HEK293 (cell line): ENCODE measurements at regions not wholly inside any gene's neighbourhood (a gene's known extent, or its start where the extent isn't known, plus 50 kb on each side); places are given as distances from the start of the nearest gene placed in this dataset.

Experiments
- CTCF ChIA-PET: fragments of 350-600 bp; formaldehyde crosslinking; extraction: SDS; loops from one replicate; lab custom pipeline; 2021; ENCODE audit warnings: antibody characterized with exemption; lab: Yijun Ruan, JAX
- POLR2A ChIA-PET: fragments of 300-600 bp; formaldehyde crosslinking; extraction: SDS; loops from one replicate; lab custom pipeline; 2020; ENCODE audit warnings: antibody characterized with exemption, inconsistent platforms; lab: Yijun Ruan, JAX
- H3K27ac ChIP-seq: fragments of 200-500 bp; sonication (Bioruptor generic); 2 replicates; pipeline ENCODE4 v1.5.1; 2014; ENCODE audit warnings: low read depth, low read length, control low read depth, inconsistent platforms; ENCODE audit errors: extremely low read depth
- H3K36me3 ChIP-seq, 2 experiments: fragments of 200-500 bp in 1 of 2; sonication (Bioruptor generic) in 1 of 2; 1 replicate in 1 of 2; 2 replicates in 1 of 2; pipeline ENCODE4 v1.5.1; 2014 to 2017; ENCODE audit warnings: inconsistent platforms in 2 of 2, low read length in 2 of 2; ENCODE audit not compliant: control insufficient read depth in 2 of 2, insufficient read depth in 1 of 2
- H3K4me1 ChIP-seq: fragments of 200-500 bp; sonication (Bioruptor generic); 2 replicates; pipeline ENCODE4 v1.5.1; 2014; ENCODE audit warnings: mild to moderate bottlenecking, low read length, inconsistent platforms; ENCODE audit not compliant: control insufficient read depth, insufficient read depth
- H3K4me3 ChIP-seq: 2 replicates; pipeline ENCODE4 v1.5.1; 2011; ENCODE audit warnings: low read depth, mild to moderate bottlenecking, control low read depth, low read length, moderate library complexity
- H3K9me3 ChIP-seq: fragments of 200-500 bp; sonication (Bioruptor generic); 2 replicates; pipeline ENCODE4 v1.5.1; 2014; ENCODE audit warnings: low read depth, low read length, inconsistent platforms; ENCODE audit not compliant: control insufficient read depth, insufficient read depth
- EGR2 ChIP-seq: fragments of 450-650 bp; formaldehyde crosslinking; IDR thresholded peaks from 2 replicates; pipeline ENCODE4 v1.5.1; 2016; ENCODE audit warnings: low read depth, missing biosample characterization, missing genetic modification characterization
- GLIS2 ChIP-seq: fragments of 450-650 bp; formaldehyde crosslinking; IDR thresholded peaks from 2 replicates; pipeline ENCODE4 v1.5.1; 2016; ENCODE audit warnings: missing biosample characterization, missing genetic modification characterization
- HIC1 ChIP-seq: fragments of 450-650 bp; formaldehyde crosslinking; IDR thresholded peaks from 2 replicates; pipeline ENCODE4 v1.5.1; 2016; ENCODE audit warnings: missing biosample characterization, missing genetic modification characterization
- KLF7 ChIP-seq: fragments of 450-650 bp; formaldehyde crosslinking; IDR thresholded peaks from 2 replicates; pipeline ENCODE4 v1.5.1; 2016; ENCODE audit warnings: missing biosample characterization, missing genetic modification characterization, borderline replicate concordance
- KLF9 ChIP-seq: fragments of 450-650 bp; formaldehyde crosslinking; IDR thresholded peaks from 2 replicates; pipeline ENCODE4 v1.5.1; 2016; ENCODE audit warnings: missing biosample characterization, missing genetic modification characterization, low read depth
- PRDM4 ChIP-seq: fragments of 450-650 bp; formaldehyde crosslinking; IDR thresholded peaks from 2 replicates; pipeline ENCODE4 v1.5.1; 2017; ENCODE audit warnings: missing biosample characterization, missing genetic modification characterization
- REPIN1 ChIP-seq: fragments of 450-650 bp; formaldehyde crosslinking; IDR thresholded peaks from 2 replicates; pipeline ENCODE4 v1.5.1; 2017; ENCODE audit warnings: missing biosample characterization, missing genetic modification characterization, low read depth
- ZBTB1 ChIP-seq: fragments of 450-650 bp; formaldehyde crosslinking; IDR thresholded peaks from 2 replicates; pipeline ENCODE4 v1.5.1; 2016; ENCODE audit warnings: missing biosample characterization, missing genetic modification characterization
- ZBTB10 ChIP-seq: fragments of 450-650 bp; formaldehyde crosslinking; IDR thresholded peaks from 2 replicates; pipeline ENCODE4 v1.5.1; 2016; ENCODE audit warnings: missing biosample characterization, missing genetic modification characterization
- ZBTB20 ChIP-seq: fragments of 450-650 bp; formaldehyde crosslinking; IDR thresholded peaks from 2 replicates; pipeline ENCODE4 v1.5.1; 2016; ENCODE audit warnings: missing biosample characterization, missing genetic modification characterization
- ZBTB26 ChIP-seq: fragments of 450-650 bp; formaldehyde crosslinking; optimal IDR thresholded peaks from 2 replicates; pipeline ENCODE3; 2016; ENCODE audit warnings: missing biosample characterization, mild to moderate bottlenecking, missing genetic modification characterization
- ZBTB49 ChIP-seq: fragments of 450-650 bp; formaldehyde crosslinking; IDR thresholded peaks from 2 replicates; pipeline ENCODE4 v1.5.1; 2016; ENCODE audit warnings: missing biosample characterization, missing genetic modification characterization, low read depth
- ZFHX2 ChIP-seq: fragments of 450-650 bp; formaldehyde crosslinking; conservative IDR thresholded peaks from 2 replicates; pipeline ENCODE4 v1.5.1; 2016; ENCODE audit warnings: missing biosample characterization, missing genetic modification characterization
- ZNF155 ChIP-seq: fragments of 450-650 bp; formaldehyde crosslinking; IDR thresholded peaks from 2 replicates; pipeline ENCODE4 v1.5.1; 2016; ENCODE audit warnings: missing biosample characterization, missing genetic modification characterization
- ZNF174 ChIP-seq: fragments of 450-650 bp; formaldehyde crosslinking; IDR thresholded peaks from 2 replicates; pipeline ENCODE4 v1.5.0; 2017; ENCODE audit warnings: missing biosample characterization, mild to moderate bottlenecking, missing genetic modification characterization
- ZNF214 ChIP-seq: fragments of 450-650 bp; formaldehyde crosslinking; IDR thresholded peaks from 2 replicates; pipeline ENCODE4 v1.5.1; 2017; ENCODE audit warnings: missing biosample characterization, mild to moderate bottlenecking, missing genetic modification characterization, borderline replicate concordance
- ZNF274 ChIP-seq, 2 experiments: fragments of 200-500 bp in 1 of 2; fragments of 450-650 bp in 1 of 2; sonication (Bioruptor generic) in 1 of 2; formaldehyde crosslinking in 1 of 2; IDR thresholded peaks; 2 replicates each; pipeline versions ENCODE4 v1.5.1 to v1.6.1; 2014 to 2016; ENCODE audit warnings: borderline replicate concordance in 1 of 2, inconsistent platforms in 1 of 2, low read length in 1 of 2, missing biosample characterization in 1 of 2, missing genetic modification characterization in 1 of 2
- ZNF341 ChIP-seq: fragments of 450-650 bp; formaldehyde crosslinking; IDR thresholded peaks from 2 replicates; pipeline ENCODE4; 2016; ENCODE audit warnings: low read depth, missing biosample characterization, missing genetic modification characterization
- ZNF354C ChIP-seq: fragments of 450-650 bp; formaldehyde crosslinking; IDR thresholded peaks from 2 replicates; pipeline ENCODE4 v1.5.1; 2016; ENCODE audit warnings: missing biosample characterization, missing genetic modification characterization, low read depth, borderline replicate concordance

- TF ChIP-seq ZNF214 (tag by site-specific recombination) (no peak), ZBTB49 (no peak), HIC1 (tag by site-specific recombination) (no peak), ZNF341 (no peak), ZBTB26 (tag by site-specific recombination) (no peak), ZNF174 (no peak), REPIN1 (tag by site-specific recombination) (no peak), GLIS2 (no peak), EGR2 (no peak), ZNF354C (tag by site-specific recombination) (no peak), ZBTB1 (tag by site-specific recombination) (no peak)
- Histone ChIP-seq H3K4me1 (no peaks in the 10 kb centered on the region), H3K36me3 (no peaks in the 10 kb centered on the region), H3K27ac (no peak overlapping the region), H3K9me3 (no peaks in the 10 kb centered on the region), H3K4me3 (no peak overlapping the region)
- POLR2A ChIA-PET = no interaction called here
- CTCF ChIA-PET = no interaction called here
Observed at GRCh38 chr6:92688342-92688741, 731.0 kb downstream of the EPHA7 start.

GRCh38 chr6:92687278-92687677 is 732.1 kb downstream of the EPHA7 start:
- Histone ChIP-seq H3K9me3 (no peaks in the 10 kb centered on the region), H3K4me3 (no peak overlapping the region), H3K27ac (no peak overlapping the region), H3K36me3 (no peaks in the 10 kb centered on the region), H3K4me1 (no peaks in the 10 kb centered on the region)
- no peak for TF ChIP-seq KLF9
- TF ChIP-seq ZNF174 = no peak
- TF ChIP-seq ZNF155 (tag by site-specific recombination) = no peak
- ChIA-PET POLR2A (no interaction called here), CTCF (no interaction called here)

GRCh38 chr6:92684386-92684785 is 735.0 kb downstream of the EPHA7 start:
- no peak overlapping the region for H3K4me3 ChIP-seq
- no peak overlapping the region for H3K27ac ChIP-seq
- H3K36me3 ChIP-seq = no peaks in the 10 kb centered on the region
- no peaks in the 10 kb centered on the region for H3K9me3 ChIP-seq
- TF ChIP-seq KLF7 (tag by site-specific recombination) (no peak), ZFHX2 (no peak), PRDM4 (tag by site-specific recombination) (no peak), ZNF214 (tag by site-specific recombination) (no peak), ZBTB20 (tag by site-specific recombination) (no peak), ZBTB10 (tag by site-specific recombination) (no peak), ZNF274 (IDR thresholded peaks at IDR 0.05; ENCODE audit: low read length) (no peak), ZNF274 (tag by site-specific recombination; IDR thresholded peaks at IDR 0.05; ENCODE audit: borderline replicate concordance) (no peak)
- no peaks in the 10 kb centered on the region for H3K4me1 ChIP-seq
- ChIA-PET CTCF (no interaction called here), POLR2A (no interaction called here)
